Astrocyte (in vitro differentiated cells and primary cell): ENCODE measurements at regions not wholly inside any gene's neighbourhood (a gene's known extent, or its start where the extent isn't known, plus 50 kb on each side); places are given as distances from the start of the nearest gene placed in this dataset.

Experiments used
- CTCF ChIP-seq: IDR thresholded peaks from 2 replicates; pipeline ENCODE4 v1.5.1; 2011; ENCODE audit warnings: low read depth, mild to moderate bottlenecking, inconsistent platforms, low read length, moderate library complexity; ENCODE audit not compliant: insufficient read depth
- EZH2 ChIP-seq: IDR thresholded peaks from 2 replicates; pipeline ENCODE4 v1.6.1; 2012; ENCODE audit warnings: mild to moderate bottlenecking, low read length, inconsistent platforms; ENCODE audit not compliant: insufficient read depth

- TF ChIP-seq CTCF = no peak
- no peak for TF ChIP-seq EZH2
Measured at GRCh38 chr4:110678517-110679227, 55.8 kb upstream of the PITX2 start.
